AG10803 (cell line): ENCODE measurements at regions not wholly inside any gene's neighbourhood (a gene's known extent, or its start where the extent isn't known, plus 50 kb on each side); places are given as distances from the start of the nearest gene placed in this dataset.
"Not testable (repeated sequence)": the region's sequence is repeated elsewhere in the genome, so short reads cannot be mapped to it uniquely, and the experiment has no call there.

Experiments used
- DNase-seq: peaks from one replicate; pipeline ENCODE4 v3.0.0; 2010; ENCODE audit warnings: low read depth
- H3K4me3 ChIP-seq: 2 replicates; pipeline ENCODE4 v1.5.1; 2011; ENCODE audit warnings: mild to moderate bottlenecking, low read length, control low read depth
- TF ChIP-seq, protein P1 (sequence below): conservative IDR thresholded peaks from 2 replicates; pipeline ENCODE4 v1.5.1; 2011; ENCODE audit warnings: mild to moderate bottlenecking, low read length, control low read depth, inconsistent platforms

DNA sequence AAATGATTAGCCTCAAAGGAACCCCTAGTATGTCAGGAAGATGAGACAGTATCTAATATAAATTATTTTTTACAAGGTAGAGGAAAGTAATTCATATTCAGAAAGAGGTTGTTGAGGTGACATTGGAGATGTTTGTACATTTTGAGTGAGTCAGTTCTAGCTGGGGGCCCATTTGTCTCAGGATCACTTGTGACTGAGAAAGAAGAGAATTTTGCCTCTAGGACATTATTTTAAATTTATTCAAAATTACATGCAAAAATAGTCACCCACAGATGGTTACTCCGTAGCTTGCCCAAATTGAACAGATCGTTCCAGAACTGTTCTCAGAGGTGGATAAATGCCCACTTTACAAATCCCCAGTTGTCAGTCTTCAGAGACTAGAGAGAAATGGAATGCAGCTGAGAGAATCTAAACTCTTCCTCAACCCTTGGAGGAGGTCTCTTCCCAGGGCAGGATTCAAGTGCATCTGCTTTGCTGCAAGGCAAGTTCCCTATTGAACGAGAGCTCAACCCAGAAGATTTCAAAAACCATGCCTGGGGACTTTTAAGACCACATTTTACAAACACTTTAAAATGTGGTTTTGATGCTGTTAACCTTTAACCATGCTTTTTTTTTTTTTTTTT, 987.8 kb upstream of the ADAMTS5 start:
- no peak overlapping the region for H3K4me3 ChIP-seq
- TF ChIP-seq, protein P1, sequence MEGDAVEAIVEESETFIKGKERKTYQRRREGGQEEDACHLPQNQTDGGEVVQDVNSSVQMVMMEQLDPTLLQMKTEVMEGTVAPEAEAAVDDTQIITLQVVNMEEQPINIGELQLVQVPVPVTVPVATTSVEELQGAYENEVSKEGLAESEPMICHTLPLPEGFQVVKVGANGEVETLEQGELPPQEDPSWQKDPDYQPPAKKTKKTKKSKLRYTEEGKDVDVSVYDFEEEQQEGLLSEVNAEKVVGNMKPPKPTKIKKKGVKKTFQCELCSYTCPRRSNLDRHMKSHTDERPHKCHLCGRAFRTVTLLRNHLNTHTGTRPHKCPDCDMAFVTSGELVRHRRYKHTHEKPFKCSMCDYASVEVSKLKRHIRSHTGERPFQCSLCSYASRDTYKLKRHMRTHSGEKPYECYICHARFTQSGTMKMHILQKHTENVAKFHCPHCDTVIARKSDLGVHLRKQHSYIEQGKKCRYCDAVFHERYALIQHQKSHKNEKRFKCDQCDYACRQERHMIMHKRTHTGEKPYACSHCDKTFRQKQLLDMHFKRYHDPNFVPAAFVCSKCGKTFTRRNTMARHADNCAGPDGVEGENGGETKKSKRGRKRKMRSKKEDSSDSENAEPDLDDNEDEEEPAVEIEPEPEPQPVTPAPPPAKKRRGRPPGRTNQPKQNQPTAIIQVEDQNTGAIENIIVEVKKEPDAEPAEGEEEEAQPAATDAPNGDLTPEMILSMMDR: no peak
- DNase-seq: peak; percentile 23

DNA sequence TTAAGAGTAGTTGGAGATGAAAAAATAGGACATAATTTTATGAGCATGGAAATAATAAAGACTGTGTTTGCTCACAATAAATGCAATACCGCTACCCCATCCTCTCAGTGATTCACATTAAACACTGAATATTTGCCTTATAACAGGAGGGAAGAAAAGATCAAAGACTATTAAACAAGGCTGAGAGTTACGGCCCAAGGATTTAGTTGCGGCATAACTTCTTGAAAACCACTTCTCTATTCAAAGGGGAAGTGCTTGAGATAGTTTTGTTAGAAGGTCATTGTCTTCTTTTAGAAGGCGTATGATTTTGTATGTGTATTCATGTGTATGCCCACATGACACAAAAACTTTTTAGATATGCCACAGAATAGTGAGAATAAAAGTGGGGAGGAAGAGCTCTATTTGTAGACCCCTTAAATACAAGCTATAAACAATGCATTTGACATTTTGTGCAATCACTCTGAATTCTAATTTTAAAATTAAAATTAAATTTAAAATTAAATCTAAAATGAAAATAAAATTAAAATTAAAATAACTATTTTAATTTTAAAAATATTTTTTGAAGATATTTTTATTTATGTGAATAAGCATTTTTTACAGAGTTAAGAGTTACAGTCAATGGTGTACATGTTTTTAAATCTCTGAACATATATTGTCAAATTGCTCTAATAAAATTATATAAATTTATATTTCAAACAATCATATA, 986.6 kb upstream of the ADAMTS5 start:
- no peak overlapping the region for H3K4me3 ChIP-seq
- TF ChIP-seq, protein P1: no peak
- DNase-seq: peak; percentile 3

DNA sequence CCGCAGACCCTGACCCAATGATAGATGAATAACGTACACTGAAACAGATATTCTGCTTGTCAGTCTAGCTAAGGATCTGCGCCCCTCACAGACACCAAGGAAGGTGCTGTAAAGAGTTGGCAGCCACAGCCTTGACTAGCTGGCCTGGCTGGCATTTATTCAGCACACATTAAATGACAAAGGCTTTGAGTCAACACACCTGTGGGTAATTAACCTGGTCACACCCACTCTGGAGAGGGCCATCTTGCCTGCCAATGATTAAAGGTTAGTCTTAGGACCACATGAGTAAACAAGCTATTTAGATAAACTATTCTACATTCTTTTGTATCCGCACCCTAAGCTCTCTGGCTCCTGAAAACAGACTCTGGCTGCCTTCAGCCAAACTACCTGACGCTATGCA, 982.2 kb upstream of the ADAMTS5 start:
- DNase-seq, H3K4me3 ChIP-seq: not testable (repeated sequence)

DNA sequence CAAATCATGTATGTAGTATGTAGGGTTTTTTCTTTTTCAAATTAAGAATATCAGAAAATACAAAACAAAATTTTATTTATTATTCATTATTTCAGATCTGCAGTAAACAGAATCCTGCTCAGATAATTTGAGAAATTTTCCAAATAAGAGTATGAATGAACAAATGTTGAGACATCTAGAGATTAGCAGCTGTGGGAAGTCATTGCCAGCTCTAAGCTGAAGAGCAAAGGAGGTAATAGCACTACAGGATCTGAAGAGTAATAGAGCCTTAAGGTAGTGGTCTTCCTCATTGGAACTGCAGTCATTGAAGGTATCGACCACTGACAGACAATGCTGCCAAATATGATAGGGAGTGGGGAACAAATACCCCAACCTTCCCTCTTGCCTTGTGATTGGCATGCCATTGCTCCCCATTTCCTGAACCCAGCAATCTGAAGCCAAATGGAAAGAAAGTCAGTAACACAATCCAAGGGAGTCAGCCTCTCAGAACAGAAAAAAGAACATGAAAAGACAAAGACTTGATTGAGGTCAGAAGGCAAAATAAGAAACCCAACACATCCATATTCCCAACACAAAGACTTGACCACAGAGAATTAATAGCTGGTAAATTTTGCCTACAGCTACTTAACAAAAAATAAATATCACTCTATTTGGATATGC, 963.4 kb upstream of the ADAMTS5 start:
- DNase-seq, H3K4me3 ChIP-seq: not testable (repeated sequence)

DNA sequence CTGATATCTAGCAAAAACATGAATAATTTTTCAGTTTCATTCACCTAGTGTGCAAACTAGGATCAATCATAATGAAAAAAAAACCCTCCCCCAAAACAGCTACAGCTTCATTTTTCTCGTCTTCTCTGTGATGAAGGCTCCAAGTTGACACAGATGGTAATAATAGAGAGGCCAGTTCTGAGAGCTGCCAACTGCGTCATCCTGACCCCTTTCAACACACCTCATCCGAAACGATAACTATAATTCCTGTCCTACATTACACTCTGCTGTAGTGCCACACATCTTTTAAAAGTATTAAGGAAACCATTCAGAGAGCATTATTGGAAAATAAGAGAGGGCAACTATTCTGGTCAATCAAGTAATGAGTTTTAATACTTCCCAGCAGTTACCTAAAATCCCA, 962.3 kb upstream of the ADAMTS5 start:
- peak; percentile 79 for DNase-seq

DNA sequence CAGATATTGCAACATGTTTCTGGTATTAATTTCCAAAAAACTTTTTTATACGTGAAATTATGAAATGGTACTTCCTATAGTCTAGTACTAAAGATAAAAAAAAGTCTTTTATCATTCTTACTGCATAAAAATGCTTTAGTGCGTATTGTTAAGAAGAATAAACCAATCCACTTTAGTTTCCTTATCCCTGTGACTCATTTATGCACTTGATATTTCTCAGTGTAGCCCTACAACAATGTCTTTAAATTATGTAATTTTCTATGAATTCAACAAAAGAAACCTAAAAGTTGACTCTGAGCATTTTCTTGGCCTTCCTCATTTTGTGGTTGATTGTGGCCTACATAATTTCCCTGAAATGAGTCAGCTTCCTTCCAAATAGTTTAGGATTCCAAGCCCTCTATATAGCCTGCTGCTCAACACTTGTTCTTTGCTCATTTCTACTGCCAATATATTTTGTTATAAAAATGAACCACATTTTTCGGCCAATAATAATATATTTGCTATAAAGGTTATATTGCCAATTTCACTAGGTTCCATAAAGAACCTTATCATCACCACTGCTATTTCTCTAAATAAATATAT, 961.7 kb upstream of the ADAMTS5 start:
- H3K4me3 ChIP-seq: not testable (repeated sequence)
- DNase-seq: peak; percentile 89

More for the DNA sequence above, 962.3 kb upstream of the ADAMTS5 start:
- not testable (repeated sequence) for H3K4me3 ChIP-seq

DNA sequence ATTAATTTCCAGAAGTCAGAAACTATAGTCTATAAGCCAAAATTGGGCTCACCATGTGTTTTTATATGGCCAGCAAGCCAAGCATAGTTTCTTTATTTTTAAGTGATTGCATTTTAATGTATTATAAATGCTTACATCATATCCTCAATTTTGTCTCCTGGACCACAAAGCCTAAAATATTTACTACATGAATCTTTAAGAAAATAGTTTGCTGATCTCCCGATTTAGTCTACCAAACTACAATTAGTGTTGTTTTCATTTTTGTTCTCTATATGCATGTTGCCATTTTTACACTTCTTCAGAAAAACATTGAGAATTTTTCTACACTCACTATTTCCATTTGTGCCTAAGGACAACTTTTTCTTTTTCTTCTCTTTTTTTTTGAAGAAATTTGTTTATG, 954.5 kb upstream of the ADAMTS5 start:
- DNase-seq: peak; percentile 16
- H3K4me3 ChIP-seq: not testable (repeated sequence)

DNA sequence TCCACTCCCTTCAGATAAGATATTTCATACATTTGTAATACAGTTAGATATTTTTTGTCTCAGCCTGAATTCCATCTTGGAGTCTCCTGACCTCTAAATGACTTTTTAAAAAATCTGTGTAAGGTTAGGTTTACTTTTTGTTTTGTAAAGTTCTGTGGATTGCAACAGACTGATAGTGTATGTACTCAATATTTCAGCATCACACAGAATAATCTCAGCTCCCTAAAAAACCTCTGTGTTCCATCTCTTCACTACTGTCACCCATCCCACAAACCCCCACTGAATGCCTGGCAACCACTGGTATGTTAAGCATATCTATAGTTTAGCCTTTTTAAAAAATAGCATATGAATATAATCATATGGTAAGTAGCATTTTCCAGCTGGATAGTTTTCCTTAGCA, 951.1 kb upstream of the ADAMTS5 start:
- peak; percentile 1 for DNase-seq
- not testable (repeated sequence) for H3K4me3 ChIP-seq

DNA sequence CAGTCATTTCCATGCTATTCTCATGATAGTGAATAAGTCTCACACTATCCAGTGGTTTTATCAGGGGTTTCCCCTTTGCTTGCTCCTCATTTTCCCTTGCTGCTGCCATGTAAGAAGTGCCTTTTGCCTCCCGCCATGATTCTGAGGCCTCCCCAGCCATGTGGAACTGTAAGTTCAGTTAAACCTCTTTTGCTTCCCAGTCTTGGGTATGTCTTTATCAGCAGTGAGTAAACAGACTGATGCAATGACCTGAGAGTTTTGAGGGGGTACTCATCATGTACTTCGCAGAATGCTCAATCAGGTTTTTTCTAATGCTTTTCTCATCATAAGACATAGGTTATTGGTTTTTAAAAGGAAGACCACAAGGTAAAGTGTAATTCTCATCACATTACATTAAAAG, 949.4 kb upstream of the ADAMTS5 start:
- DNase-seq: peak; percentile 7
- H3K4me3 ChIP-seq: not testable (repeated sequence)

DNA sequence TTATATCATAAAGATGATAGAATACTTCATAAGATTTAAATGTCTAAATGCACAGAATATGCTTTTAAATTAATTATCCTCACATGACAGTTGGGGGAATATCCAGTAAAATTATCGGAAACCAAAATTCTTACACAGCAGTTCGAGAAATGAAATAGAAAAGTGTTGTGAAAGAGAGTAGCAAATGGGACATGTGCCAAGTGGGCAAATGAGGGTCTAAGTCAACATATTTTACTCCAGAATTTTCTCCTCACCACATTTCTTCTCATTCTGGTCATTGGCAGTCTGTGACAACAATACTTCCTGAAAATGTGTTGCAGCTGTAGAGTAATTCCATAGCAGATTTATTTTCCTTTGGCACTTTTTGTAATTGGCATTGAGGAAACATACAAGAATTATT, 945.2 kb upstream of the ADAMTS5 start:
- not testable (repeated sequence) for DNase-seq, H3K4me3 ChIP-seq

DNA sequence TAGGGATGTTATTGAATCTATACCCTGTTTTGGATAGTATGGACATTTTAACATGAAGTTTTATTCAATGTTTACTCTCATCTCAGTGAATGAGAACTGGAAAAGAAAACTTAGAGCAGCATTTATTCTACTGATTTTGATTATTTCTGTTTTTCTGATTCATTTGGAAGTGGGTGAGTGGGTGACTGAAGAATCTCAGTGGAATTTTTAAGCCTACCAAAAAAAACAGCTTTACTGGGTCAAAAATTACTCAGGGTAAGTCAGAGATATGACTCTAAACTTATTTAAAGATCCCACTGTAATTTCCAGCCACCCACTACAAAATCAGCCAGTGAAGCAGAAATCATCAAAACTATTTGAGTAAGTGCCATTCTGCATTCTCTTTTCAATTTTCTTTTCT, 942.6 kb upstream of the ADAMTS5 start:
- peak; percentile 1 for DNase-seq

DNA sequence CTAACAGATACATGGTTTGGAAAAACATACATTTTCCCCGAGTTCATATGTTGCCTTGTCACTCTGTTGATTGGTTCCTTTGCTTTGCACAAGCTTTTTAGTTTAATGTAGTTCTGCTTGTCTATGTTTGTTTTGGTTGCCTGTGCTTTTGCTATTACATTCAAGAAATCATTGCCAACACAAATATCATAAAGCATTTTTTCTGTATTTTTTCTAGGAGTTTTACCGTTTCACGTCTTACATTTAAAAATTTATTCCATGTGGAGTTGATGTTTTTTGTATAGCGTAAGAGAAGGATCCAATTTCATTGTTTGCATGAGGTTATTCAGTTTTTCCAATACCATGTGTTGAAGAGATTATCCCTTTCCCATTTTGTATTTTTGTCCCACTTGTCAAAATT, 941.9 kb upstream of the ADAMTS5 start:
- DNase-seq, H3K4me3 ChIP-seq: not testable (repeated sequence)

More for the DNA sequence above, 942.6 kb upstream of the ADAMTS5 start:
- H3K4me3 ChIP-seq: not testable (repeated sequence)

DNA sequence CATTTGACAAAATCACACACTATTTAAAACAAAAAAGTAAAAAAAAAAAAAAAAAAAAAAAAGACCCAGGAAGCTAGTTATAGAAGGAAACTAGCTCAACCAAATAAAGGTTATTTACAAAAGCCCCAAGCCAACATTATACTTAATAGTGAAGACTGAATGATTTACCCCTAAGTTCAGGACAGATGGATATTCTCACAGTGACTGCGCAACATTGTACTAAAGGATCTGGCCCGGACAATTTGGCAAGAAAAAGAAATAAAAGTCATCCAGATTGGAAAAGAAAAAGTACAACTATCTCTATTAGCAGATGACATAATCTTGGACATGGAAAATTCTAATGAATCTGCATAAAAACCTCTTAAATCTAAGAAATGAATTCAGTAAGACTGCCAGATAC, 936.0 kb upstream of the ADAMTS5 start:
- DNase-seq, H3K4me3 ChIP-seq: not testable (repeated sequence)

DNA sequence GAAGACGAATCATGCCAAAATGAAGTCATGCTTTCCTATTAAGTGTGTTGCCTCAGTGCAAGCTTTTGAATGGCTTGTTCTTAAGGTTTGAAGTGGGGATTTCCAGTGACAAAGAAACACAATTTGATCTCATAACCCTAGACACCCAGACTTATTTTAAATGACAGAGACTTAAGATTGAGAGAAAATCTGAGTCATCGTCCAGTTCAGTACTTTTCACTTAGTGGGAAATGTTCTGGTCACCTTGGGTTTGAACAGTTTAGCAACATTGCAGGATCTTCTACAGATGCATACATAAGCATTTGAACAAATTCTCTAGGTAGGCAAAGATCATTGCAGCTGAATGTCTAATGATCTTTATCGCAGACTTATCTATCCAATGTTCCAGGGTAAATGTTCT, 926.7 kb upstream of the ADAMTS5 start:
- not testable (repeated sequence) for H3K4me3 ChIP-seq, DNase-seq

DNA sequence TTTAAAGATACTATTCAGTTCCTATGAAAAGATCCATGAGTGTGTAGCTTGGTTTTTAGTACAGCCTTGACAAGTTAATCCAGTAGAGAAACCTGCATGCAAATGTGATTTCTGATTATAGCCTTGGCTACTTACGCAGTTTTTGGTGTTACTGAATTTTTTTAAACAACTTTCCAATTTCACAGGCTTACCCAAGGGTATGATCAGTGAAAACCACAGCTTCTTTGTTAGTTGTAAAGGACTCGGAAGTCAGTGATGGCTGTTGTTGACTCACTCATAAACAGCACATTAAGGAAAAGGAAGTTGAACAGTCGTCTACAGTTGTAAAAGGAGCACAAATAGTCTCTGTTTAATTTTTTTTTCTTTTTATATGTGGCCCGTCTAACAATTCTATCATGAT, 924.6 kb upstream of the ADAMTS5 start:
- peak; percentile 3 for DNase-seq
- H3K4me3 ChIP-seq: not testable (repeated sequence)

DNA sequence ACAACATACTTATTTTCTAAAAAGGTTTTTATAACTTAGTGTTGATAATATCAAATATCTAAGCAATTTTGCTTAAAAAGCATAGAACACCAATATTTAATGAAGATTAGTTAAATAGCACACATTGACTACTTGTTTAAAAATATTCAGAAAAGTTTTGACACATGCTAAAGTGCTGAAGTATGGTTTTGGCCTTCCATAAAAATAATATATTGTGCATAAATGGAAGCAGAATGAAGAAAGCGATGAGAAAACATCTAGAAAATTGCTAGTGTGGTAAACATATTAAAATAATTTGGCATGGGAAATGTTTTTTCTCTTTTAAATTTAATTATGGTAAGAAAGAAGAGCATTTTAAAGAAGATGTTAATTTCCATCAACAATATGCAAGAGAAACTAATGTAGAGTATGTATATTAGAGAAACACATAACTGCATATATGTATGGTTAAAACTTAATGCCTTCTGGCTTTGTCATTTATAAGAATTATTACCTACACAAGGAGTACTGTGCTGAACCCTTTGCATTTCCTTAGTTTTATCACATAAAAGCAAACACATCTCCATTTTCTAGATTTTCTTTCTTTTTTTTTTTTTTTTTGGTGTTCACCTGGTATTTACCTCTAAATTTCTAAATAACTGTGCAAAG, 921.0 kb upstream of the ADAMTS5 start:
- DNase-seq, H3K4me3 ChIP-seq: not testable (repeated sequence)
